ENCODE measurements at regions not wholly inside any gene's neighbourhood (a gene's known extent, or its start where the extent isn't known, plus 50 kb on each side); places are given as distances from the start of the nearest gene placed in this dataset.

DNA sequence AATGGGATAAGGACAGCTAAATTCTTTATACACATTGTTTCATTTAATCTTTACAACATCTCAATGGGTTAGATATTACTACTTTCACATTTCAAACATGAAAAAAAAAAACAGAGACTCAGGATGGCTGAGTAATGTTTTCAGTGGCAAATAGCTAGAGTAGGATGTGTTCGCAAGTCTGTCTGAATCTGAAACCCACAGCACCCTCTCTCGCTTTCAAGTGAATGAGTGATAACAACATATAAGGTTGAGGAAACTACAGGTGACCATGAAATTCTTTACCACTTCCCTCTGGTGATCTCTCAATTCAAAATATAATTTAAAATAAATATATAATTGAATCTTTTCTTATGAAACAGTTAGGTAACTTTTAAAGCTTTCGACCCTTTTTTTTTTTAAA, 162.6 kb downstream of the PRR32 start:
- TF ChIP-seq TCF7L2 (IDR thresholded peaks at IDR 0.05; ENCODE audit: borderline replicate concordance, extremely low read depth, insufficient read depth, insufficient read length) (no peak), ZFX (IDR thresholded peaks at IDR 0.05) (no peak), ZNF274 (IDR thresholded peaks at IDR 0.05; ENCODE audit: low read depth, low read length) (no peak), CEBPB (IDR thresholded peaks at IDR 0.05; ENCODE audit: low read depth) (no peak), EZH2 (IDR thresholded peaks at IDR 0.05) (no peak), YY1 (IDR thresholded peaks at IDR 0.05; ENCODE audit: extremely low read depth, insufficient replicate concordance, low read depth, low read length) (no peak), SIN3A (IDR thresholded peaks at IDR 0.05; ENCODE audit: low read depth) (no peak), POLR2A (IDR thresholded peaks at IDR 0.05; ENCODE audit: borderline replicate concordance, extremely low read depth, insufficient read depth, insufficient read length) (no peak), ELF1 (IDR thresholded peaks at IDR 0.05; ENCODE audit: borderline replicate concordance, low read depth) (no peak), CBX3 (IDR thresholded peaks at IDR 0.05; ENCODE audit: low read depth) (no peak), RAD21 (IDR thresholded peaks at IDR 0.05; ENCODE audit: low read depth) (no peak), JUND (IDR thresholded peaks at IDR 0.05) (no peak), POLR2AphosphoS5 (IDR thresholded peaks at IDR 0.05; ENCODE audit: low read depth, low read length) (no peak), SRF (IDR thresholded peaks at IDR 0.05; ENCODE audit: low read depth) (no peak), EZH2phosphoT487 (IDR thresholded peaks at IDR 0.05; ENCODE audit: borderline replicate concordance) (no peak)
- TF ChIP-seq, protein P1, sequence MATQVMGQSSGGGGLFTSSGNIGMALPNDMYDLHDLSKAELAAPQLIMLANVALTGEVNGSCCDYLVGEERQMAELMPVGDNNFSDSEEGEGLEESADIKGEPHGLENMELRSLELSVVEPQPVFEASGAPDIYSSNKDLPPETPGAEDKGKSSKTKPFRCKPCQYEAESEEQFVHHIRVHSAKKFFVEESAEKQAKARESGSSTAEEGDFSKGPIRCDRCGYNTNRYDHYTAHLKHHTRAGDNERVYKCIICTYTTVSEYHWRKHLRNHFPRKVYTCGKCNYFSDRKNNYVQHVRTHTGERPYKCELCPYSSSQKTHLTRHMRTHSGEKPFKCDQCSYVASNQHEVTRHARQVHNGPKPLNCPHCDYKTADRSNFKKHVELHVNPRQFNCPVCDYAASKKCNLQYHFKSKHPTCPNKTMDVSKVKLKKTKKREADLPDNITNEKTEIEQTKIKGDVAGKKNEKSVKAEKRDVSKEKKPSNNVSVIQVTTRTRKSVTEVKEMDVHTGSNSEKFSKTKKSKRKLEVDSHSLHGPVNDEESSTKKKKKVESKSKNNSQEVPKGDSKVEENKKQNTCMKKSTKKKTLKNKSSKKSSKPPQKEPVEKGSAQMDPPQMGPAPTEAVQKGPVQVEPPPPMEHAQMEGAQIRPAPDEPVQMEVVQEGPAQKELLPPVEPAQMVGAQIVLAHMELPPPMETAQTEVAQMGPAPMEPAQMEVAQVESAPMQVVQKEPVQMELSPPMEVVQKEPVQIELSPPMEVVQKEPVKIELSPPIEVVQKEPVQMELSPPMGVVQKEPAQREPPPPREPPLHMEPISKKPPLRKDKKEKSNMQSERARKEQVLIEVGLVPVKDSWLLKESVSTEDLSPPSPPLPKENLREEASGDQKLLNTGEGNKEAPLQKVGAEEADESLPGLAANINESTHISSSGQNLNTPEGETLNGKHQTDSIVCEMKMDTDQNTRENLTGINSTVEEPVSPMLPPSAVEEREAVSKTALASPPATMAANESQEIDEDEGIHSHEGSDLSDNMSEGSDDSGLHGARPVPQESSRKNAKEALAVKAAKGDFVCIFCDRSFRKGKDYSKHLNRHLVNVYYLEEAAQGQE (IDR thresholded peaks at IDR 0.05; ENCODE audit: low read depth) = no peak
- TF ChIP-seq, protein P2, sequence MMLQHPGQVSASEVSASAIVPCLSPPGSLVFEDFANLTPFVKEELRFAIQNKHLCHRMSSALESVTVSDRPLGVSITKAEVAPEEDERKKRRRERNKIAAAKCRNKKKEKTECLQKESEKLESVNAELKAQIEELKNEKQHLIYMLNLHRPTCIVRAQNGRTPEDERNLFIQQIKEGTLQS (IDR thresholded peaks at IDR 0.05) = no peak
- TF ChIP-seq, protein P3, sequence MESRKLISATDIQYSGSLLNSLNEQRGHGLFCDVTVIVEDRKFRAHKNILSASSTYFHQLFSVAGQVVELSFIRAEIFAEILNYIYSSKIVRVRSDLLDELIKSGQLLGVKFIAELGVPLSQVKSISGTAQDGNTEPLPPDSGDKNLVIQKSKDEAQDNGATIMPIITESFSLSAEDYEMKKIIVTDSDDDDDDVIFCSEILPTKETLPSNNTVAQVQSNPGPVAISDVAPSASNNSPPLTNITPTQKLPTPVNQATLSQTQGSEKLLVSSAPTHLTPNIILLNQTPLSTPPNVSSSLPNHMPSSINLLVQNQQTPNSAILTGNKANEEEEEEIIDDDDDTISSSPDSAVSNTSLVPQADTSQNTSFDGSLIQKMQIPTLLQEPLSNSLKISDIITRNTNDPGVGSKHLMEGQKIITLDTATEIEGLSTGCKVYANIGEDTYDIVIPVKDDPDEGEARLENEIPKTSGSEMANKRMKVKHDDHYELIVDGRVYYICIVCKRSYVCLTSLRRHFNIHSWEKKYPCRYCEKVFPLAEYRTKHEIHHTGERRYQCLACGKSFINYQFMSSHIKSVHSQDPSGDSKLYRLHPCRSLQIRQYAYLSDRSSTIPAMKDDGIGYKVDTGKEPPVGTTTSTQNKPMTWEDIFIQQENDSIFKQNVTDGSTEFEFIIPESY (IDR thresholded peaks at IDR 0.05; ENCODE audit: extremely low read depth, insufficient replicate concordance, low read length) = no peak
- TF ChIP-seq, protein P4, sequence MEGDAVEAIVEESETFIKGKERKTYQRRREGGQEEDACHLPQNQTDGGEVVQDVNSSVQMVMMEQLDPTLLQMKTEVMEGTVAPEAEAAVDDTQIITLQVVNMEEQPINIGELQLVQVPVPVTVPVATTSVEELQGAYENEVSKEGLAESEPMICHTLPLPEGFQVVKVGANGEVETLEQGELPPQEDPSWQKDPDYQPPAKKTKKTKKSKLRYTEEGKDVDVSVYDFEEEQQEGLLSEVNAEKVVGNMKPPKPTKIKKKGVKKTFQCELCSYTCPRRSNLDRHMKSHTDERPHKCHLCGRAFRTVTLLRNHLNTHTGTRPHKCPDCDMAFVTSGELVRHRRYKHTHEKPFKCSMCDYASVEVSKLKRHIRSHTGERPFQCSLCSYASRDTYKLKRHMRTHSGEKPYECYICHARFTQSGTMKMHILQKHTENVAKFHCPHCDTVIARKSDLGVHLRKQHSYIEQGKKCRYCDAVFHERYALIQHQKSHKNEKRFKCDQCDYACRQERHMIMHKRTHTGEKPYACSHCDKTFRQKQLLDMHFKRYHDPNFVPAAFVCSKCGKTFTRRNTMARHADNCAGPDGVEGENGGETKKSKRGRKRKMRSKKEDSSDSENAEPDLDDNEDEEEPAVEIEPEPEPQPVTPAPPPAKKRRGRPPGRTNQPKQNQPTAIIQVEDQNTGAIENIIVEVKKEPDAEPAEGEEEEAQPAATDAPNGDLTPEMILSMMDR (IDR thresholded peaks at IDR 0.05 in 2 of 3, conservative IDR thresholded peaks at IDR 0.05 in 1 of 3; ENCODE audit: borderline replicate concordance in 1 of 3, insufficient read depth in 1 of 3, low read depth in 2 of 3, low read length in 2 of 3) = no peak
- no peak for ATAC-seq
- H3K9ac ChIP-seq (ENCODE audit: low read length) = no peak overlapping the region
- DNase-seq (ENCODE audit: low read depth, low spot score) = no peak
- no peaks in the 10 kb centered on the region for H3K27me3 ChIP-seq (ENCODE audit: insufficient read depth, low read length)
- H3K79me2 ChIP-seq (ENCODE audit: insufficient read depth, low read length) = no peaks in the 10 kb centered on the region
- no peaks in the 10 kb centered on the region for H3K4me1 ChIP-seq (ENCODE audit: control insufficient read depth in 1 of 2, insufficient read depth in 2 of 2, low read length in 2 of 2)
- BruUV-seq (replicated peaks) = no TSS peak
- H3K27ac ChIP-seq (ENCODE audit: low read depth, low read length) = no peak overlapping the region
- ChIA-PET CTCF (no interaction called here), RAD21 (ENCODE audit: low non-redundant PET in 1 of 2, low total read pairs in 2 of 2, uncharacterized antibody in 2 of 2, unreplicated experiment in 2 of 2) (no interaction called here), POLR2A (no interaction called here)
- H4K20me1 ChIP-seq (ENCODE audit: insufficient read depth) = no peaks in the 10 kb centered on the region
- H3K4me3 ChIP-seq (replicated peaks in 1 of 2; ENCODE audit: low read depth in 1 of 2, low read length in 2 of 2) = no peak overlapping the region
- intact Hi-C loops (cut with micrococcal nuclease) = no loop called here
- H2AFZ ChIP-seq (ENCODE audit: low read depth, low read length, poor library complexity, severe bottlenecking) = no peak overlapping the region
- H3K36me3 ChIP-seq (ENCODE audit: control insufficient read depth in 1 of 2, insufficient read depth in 2 of 2, low read length in 2 of 2) = no peaks in the 10 kb centered on the region
- no peak overlapping the region for H3K4me2 ChIP-seq (ENCODE audit: low read length)
- no peaks in the 10 kb centered on the region for H3K9me2 ChIP-seq (ENCODE audit: insufficient read depth)
- no peaks in the 10 kb centered on the region for H3K9me3 ChIP-seq (ENCODE audit: control insufficient read depth in 1 of 2, insufficient read depth in 1 of 2, low read depth in 1 of 2, low read length in 2 of 2)

All from HCT116 (cell line).